ENCODE measurements at regions not wholly inside any gene's neighbourhood (a gene's known extent, or its start where the extent isn't known, plus 50 kb on each side); places are given as distances from the start of the nearest gene placed in this dataset.

- no peak for TF ChIP-seq ZBTB43 (CRISPR knock-in tag; IDR thresholded peaks at IDR 0.05)
- no peak for TF ChIP-seq ESRRA (CRISPR knock-in tag; IDR thresholded peaks at IDR 0.05; ENCODE audit: borderline replicate concordance)
Observed at GRCh38 chr2:125710561-125710960, 945.4 kb upstream of the GYPC start (continued).

- ChIA-PET CTCF (no interaction called here), POLR2A (no interaction called here)
- no peaks in the 10 kb centered on the region; the same call in 1 of the 2 replicates for H3K27me3 Mint-ChIP-seq (ENCODE audit: low read depth)
- no peak for TF ChIP-seq ATF1 (CRISPR knock-in tag; IDR thresholded peaks at IDR 0.05)
- no peak for TF ChIP-seq HMGXB4 (CRISPR knock-in tag; IDR thresholded peaks at IDR 0.05)
- no peak for TF ChIP-seq MLX (CRISPR knock-in tag; IDR thresholded peaks at IDR 0.05)
- no peak for TF ChIP-seq ZNF138 (CRISPR knock-in tag; conservative IDR thresholded peaks at IDR 0.05)
- TF ChIP-seq FOXK1 (CRISPR knock-in tag; IDR thresholded peaks at IDR 0.05) = no peak
- no peak for TF ChIP-seq STAT6 (CRISPR knock-in tag; conservative IDR thresholded peaks at IDR 0.05; ENCODE audit: low read depth)
- TF ChIP-seq ESRRA (CRISPR knock-in tag; IDR thresholded peaks at IDR 0.05; ENCODE audit: borderline replicate concordance) = no peak
- TF ChIP-seq ZMAT4 (CRISPR knock-in tag; IDR thresholded peaks at IDR 0.05) = no peak
- no peak for TF ChIP-seq ERG (CRISPR knock-in tag; IDR thresholded peaks at IDR 0.05)
- TF ChIP-seq E2F4 (CRISPR knock-in tag; IDR thresholded peaks at IDR 0.05; ENCODE audit: borderline replicate concordance, low read depth) = no peak
- DNase-seq (ENCODE audit: low spot score) (no peak), ATAC-seq (no peak)
- H3K4me1 Mint-ChIP-seq = no peaks in the 10 kb centered on the region
- H3K36me3 Mint-ChIP-seq = peaks cover 64% of the 10 kb centered on the region
- peaks cover 84% of the 10 kb centered on the region for H3K9me3 Mint-ChIP-seq
- no peak overlapping the region for H3K4me3 Mint-ChIP-seq
- no peak overlapping the region for H3K27ac Mint-ChIP-seq
Observed at GRCh38 chr2:125711075-125711474, 944.9 kb upstream of the GYPC start.

- DNase-seq (ENCODE audit: low spot score) (no peak), ATAC-seq (no peak)
- Mint-ChIP-seq H3K27me3 (ENCODE audit: low read depth) (no peaks in the 10 kb centered on the region; the same call in 1 of the 2 replicates), H3K36me3 (peaks cover 62% of the 10 kb centered on the region), H3K27ac (no peak overlapping the region), H3K4me3 (no peak overlapping the region), H3K9me3 (peaks cover 79% of the 10 kb centered on the region), H3K4me1 (no peaks in the 10 kb centered on the region)
- CTCF ChIA-PET = no interaction called here
- POLR2A ChIA-PET = no interaction called here
- TF ChIP-seq CREB1 (CRISPR knock-in tag; IDR thresholded peaks at IDR 0.05) (no peak), ESRRA (CRISPR knock-in tag; IDR thresholded peaks at IDR 0.05; ENCODE audit: borderline replicate concordance) (no peak), NFE2L1 (CRISPR knock-in tag; IDR thresholded peaks at IDR 0.05) (no peak), ZNF317 (CRISPR knock-in tag; IDR thresholded peaks at IDR 0.05; ENCODE audit: borderline replicate concordance, low read depth) (no peak), HMGA2 (CRISPR knock-in tag; IDR thresholded peaks at IDR 0.05) (no peak), ZNF423 (CRISPR knock-in tag; IDR thresholded peaks at IDR 0.05) (no peak), MYBL2 (CRISPR knock-in tag; IDR thresholded peaks at IDR 0.05) (no peak), JAZF1 (CRISPR knock-in tag; IDR thresholded peaks at IDR 0.05) (no peak), ATF2 (CRISPR knock-in tag; IDR thresholded peaks at IDR 0.05; ENCODE audit: borderline replicate concordance, low read depth) (no peak), ZBTB21 (CRISPR knock-in tag; IDR thresholded peaks at IDR 0.05; ENCODE audit: borderline replicate concordance) (no peak), NR1H2 (CRISPR knock-in tag; IDR thresholded peaks at IDR 0.05) (no peak), GRHL2 (CRISPR knock-in tag; IDR thresholded peaks at IDR 0.05; ENCODE audit: insufficient replicate concordance, severe bottlenecking) (no peak), SMAD3 (CRISPR knock-in tag; IDR thresholded peaks at IDR 0.05; ENCODE audit: borderline replicate concordance) (no peak)
Observed at GRCh38 chr2:125713533-125713932, 942.4 kb upstream of the GYPC start.

All from WTC11 (cell line).